ENCODE measurements at regions not wholly inside any gene's neighbourhood (a gene's known extent, or its start where the extent isn't known, plus 50 kb on each side); places are given as distances from the start of the nearest gene placed in this dataset.
"Not testable (repeated sequence)": the region's sequence is repeated elsewhere in the genome, so short reads cannot be mapped to it uniquely, and the experiment has no call there.

DNA sequence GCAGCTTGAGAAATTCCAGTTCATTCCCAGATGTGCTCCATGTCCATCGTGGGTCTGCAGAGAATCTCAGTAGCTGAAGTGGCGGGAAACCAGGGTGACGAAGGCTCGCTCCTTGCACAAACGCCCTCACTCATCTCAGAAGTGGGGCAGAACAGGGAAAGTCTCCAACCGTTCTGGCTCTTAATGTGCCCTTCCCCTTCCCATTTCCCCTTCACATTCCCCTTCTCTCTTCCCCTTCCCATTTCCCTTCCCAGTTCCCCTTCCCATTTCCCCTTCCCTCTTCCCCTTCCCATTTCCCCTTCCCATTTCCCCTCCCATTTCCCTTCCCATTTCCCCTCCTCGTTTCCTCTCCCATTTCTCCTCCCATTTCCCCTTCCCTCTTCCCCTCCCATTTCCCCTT lies 108.5 kb downstream of the OLFM1 start:
- DNase-seq (ENCODE audit: low spot score) = not testable (repeated sequence)

DNA sequence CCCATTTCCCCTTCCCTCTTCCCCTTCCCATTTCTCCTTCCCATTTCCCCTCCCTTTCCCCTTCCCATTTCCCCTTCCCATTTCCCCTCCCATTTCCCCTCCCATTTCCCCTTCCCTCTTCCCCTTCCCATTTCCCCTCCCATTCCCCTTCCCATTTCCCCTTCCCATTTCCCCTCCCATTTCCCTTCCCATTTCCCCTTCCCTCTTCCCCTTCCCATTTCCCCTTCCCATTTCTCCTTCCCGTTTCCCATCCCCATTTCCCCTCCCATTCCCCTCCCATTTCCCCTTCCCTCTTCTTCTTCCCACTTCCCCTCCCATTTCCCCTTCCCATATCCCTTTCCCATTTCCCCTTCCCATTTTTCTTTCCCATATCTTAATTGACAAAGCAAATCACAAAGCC lies 109.0 kb downstream of the OLFM1 start:
- DNase-seq (ENCODE audit: low spot score) = no peak

GRCh38 chr9:135198144-135198543 lies 110.7 kb downstream of the OLFM1 start:
- DNase-seq (ENCODE audit: low spot score) = no peak

DNA sequence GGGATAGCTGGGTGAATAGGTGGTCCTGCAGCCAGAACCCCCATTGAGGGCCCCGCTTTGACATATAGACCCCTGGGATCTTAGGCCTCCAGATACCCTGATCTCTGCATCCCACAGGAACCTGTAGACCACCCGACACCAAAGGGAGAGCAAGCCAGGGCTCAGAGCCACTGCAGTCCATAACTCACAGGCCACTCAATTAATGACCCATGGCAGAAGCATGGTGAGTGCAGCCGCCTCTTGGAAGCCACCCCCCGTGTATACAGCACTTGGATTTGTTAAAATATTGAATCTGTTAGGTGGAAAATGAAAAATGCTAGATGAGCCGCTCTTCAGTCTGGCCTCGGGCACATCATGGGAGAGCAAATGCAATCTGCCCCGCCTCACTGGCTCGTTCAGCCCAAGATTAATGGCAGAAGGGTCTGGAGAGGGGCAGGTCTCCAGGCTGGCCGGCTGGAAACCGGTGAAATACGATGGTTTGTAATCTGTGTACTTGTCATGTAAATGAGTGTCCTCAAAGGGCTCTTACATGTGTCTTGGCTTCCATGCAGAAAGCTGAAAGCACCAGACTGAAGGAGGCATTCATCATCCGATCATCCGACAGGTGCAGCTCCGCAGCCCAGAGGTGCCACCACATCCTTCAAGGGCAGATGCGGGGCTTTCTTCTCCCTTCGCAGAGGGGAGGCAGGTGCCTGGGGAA lies 111.3 kb downstream of the OLFM1 start:
- DNase-seq (ENCODE audit: low spot score) = no peak

- no peak for DNase-seq (ENCODE audit: low spot score)
These were observed 112.0 kb downstream of the OLFM1 start for GRCh38 chr9:135199489-135199888.

DNA sequence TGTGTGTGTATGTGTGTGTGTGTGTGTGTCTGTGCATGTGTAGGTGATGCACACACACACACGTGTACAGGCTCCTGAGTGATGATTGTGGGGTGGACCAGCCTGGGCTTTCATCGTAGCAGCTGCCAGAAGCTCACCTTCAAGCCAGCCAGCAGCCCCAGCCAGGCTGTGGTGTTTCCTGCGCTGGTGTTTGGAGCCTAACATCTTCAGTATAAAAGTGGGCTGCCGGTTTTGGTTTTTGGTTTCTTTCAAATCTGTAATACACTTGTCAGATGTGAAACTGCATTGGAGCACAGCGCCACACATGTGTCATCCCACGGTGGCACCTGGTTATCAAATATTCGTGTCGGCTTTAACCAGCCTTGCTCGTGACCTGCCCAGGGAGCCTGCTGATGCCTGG lies 114.2 kb downstream of the OLFM1 start:
- DNase-seq (ENCODE audit: low spot score) = no peak

DNA sequence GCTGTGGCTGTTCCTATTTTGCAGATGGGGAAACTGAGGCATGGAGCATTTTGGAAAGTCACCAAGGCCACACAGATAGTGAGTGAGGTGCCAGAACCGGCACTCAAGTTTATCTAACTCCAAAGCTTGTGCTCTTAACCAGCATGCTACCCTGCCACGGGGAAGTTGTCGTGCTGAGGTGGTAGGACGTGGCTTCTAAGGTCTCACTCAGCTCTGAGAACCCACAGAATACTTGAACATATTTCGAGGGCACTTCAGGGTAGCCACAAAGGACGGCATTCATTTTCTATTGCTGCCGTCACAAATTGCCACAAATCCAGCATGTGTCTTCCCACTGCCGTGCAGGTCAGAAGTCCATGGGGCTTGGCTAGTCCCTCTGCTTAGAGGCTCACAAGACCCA lies 116.7 kb downstream of the OLFM1 start:
- DNase-seq (ENCODE audit: low spot score) = no peak

- DNase-seq (ENCODE audit: low spot score) = no peak
These were observed 121.7 kb downstream of the OLFM1 start for GRCh38 chr9:135209136-135209535.

GRCh38 chr9:135209852-135210251 lies 122.4 kb downstream of the OLFM1 start:
- no peak for DNase-seq (ENCODE audit: low spot score)

GRCh38 chr9:135210676-135211523 lies 123.4 kb downstream of the OLFM1 start:
- DNase-seq (ENCODE audit: low spot score) = no peak

GRCh38 chr9:135211524-135211890 lies 124.0 kb downstream of the OLFM1 start:
- DNase-seq (ENCODE audit: low spot score) = no peak

- no peak for DNase-seq (ENCODE audit: low spot score)
These were observed 125.5 kb downstream of the OLFM1 start for GRCh38 chr9:135212961-135213360.

- no peak for DNase-seq (ENCODE audit: low spot score)
These were observed 126.1 kb downstream of the OLFM1 start for GRCh38 chr9:135213566-135213965.

DNA sequence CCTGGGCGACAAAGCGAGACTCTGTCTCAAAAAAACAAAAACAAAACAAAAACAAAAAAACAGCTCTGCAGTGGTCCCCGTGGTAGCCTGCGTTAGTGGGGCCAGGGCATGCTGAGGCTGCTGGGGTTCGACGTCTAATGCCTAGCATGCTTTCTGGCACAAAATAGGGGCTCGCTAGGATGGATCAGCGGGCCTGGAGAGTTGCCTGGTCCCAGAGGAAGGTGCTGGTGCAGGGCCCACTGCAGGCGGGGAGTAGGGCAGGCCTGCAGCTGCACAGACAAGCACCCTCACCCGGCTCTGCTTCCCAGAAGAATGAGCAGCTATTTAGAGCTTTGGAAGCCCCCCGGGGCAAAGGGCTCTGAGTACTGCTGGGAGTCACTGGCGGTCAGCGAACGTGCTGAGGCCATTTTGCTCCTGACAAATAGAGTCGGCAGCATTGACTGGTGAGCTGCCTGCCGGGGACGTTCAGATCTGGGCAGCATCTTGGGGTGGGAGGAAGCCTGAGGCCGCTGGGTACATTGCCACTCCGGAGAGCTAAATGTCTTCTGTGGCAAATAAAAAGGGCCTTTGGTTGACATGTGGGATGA lies 126.7 kb downstream of the OLFM1 start:
- DNase-seq (ENCODE audit: low spot score) = no peak

DNA sequence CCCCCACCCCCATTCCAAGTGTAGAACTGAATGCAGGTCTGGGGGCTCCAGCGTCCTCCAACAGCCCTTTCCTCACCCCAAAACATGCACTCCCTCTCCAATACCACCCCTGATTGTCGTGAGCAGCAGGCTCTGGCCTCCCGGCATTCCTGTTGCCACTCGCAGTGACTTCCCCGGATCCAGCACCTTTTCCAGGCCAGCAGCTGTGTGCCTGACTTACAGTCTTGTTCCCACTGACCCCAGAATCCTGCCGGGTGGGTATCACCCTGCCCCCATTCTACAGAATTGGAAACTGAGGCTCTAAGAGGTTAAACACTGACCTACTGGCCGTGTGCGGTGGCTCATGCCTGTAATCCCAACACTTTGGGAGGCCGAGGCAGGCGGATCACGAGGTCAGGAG lies 127.2 kb downstream of the OLFM1 start:
- DNase-seq (ENCODE audit: low spot score) = no peak

- DNase-seq (ENCODE audit: low spot score) = no peak
These were observed 128.2 kb downstream of the OLFM1 start for GRCh38 chr9:135215571-135216161.

DNA sequence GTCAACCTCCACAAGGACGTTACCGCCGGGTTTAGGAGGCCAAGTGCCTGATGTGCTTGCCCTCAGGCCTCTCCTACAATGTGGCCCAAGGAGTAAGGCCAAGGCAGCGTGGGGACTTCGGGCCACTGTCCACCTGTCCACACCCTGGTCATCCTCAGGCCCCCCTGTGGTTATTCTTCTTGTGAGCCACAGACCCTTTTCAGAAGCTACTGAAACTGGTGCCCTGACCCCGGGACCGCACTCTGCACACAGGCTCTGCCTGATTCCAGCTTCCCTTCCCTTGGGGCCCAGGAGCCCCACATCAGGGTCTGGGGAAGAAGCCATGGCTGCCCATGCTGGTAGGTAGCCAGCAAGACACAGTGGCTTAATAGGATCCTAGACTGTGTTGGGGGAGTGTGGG lies 128.8 kb downstream of the OLFM1 start:
- no peak for DNase-seq (ENCODE audit: low spot score)

GRCh38 chr9:135216791-135217441 lies 129.4 kb downstream of the OLFM1 start:
- no peak for DNase-seq (ENCODE audit: low spot score)

- no peak for DNase-seq (ENCODE audit: low spot score)
These were observed 130.4 kb downstream of the OLFM1 start for GRCh38 chr9:135217836-135218235.

GRCh38 chr9:135218331-135219225 lies 131.1 kb downstream of the OLFM1 start:
- DNase-seq (ENCODE audit: low spot score) = no peak
